ENCODE measurements at regions not wholly inside any gene's neighbourhood (a gene's known extent, or its start where the extent isn't known, plus 50 kb on each side); places are given as distances from the start of the nearest gene placed in this dataset.
"Not testable (repeated sequence)": the region's sequence is repeated elsewhere in the genome, so short reads cannot be mapped to it uniquely, and the experiment has no call there.

- no peak for TF ChIP-seq CTCF (IDR thresholded peaks at IDR 0.05; ENCODE audit: low read depth, low read length)
- DNase-seq (ENCODE audit: extremely low read depth, low read depth), result no peak
Measured at GRCh38 chr4:108446556-108446955, 173.8 kb upstream of the RPL34 start.

- no peak for TF ChIP-seq CTCF (IDR thresholded peaks at IDR 0.05; ENCODE audit: low read depth, low read length)
- no peak for DNase-seq (ENCODE audit: extremely low read depth, low read depth)
Measured at GRCh38 chr4:108445716-108446115, 174.7 kb upstream of the RPL34 start.

GRCh38 chr4:108443585-108443984 lies 176.8 kb upstream of the RPL34 start:
- no peak for DNase-seq (ENCODE audit: extremely low read depth, low read depth)
- TF ChIP-seq CTCF (IDR thresholded peaks at IDR 0.05; ENCODE audit: low read depth, low read length), result no peak

GRCh38 chr4:108433832-108434231 lies 186.5 kb upstream of the RPL34 start:
- no peak for TF ChIP-seq CTCF (IDR thresholded peaks at IDR 0.05; ENCODE audit: low read depth, low read length)
- peak; percentile 23 for DNase-seq (ENCODE audit: extremely low read depth, low read depth)

GRCh38 chr4:108433394-108433793 lies 187.0 kb upstream of the RPL34 start:
- DNase-seq (ENCODE audit: extremely low read depth, low read depth), result not testable (repeated sequence)

GRCh38 chr4:108432418-108432817 lies 188.0 kb upstream of the RPL34 start:
- no peak for TF ChIP-seq CTCF (IDR thresholded peaks at IDR 0.05; ENCODE audit: low read depth, low read length)
- DNase-seq (ENCODE audit: extremely low read depth, low read depth), result no peak

- DNase-seq (ENCODE audit: extremely low read depth, low read depth), result no peak
- no peak for TF ChIP-seq CTCF (IDR thresholded peaks at IDR 0.05; ENCODE audit: low read depth, low read length)
Measured at GRCh38 chr4:108431986-108432385, 188.4 kb upstream of the RPL34 start.

- no peak for TF ChIP-seq CTCF (IDR thresholded peaks at IDR 0.05; ENCODE audit: low read depth, low read length)
- DNase-seq (ENCODE audit: extremely low read depth, low read depth), result no peak
Measured at GRCh38 chr4:108430921-108431320, 189.5 kb upstream of the RPL34 start.

Measured in AG09319 (cell line).